DMS 273 (cell line): ENCODE measurements at regions not wholly inside any gene's neighbourhood (a gene's known extent, or its start where the extent isn't known, plus 50 kb on each side); places are given as distances from the start of the nearest gene placed in this dataset.

Experiments
- DNase-seq: peaks from one replicate; lab custom pipeline; 2025; ENCODE audit not compliant: unreplicated experiment; lab: John Stamatoyannopoulos, UW

- no peak for DNase-seq
Measured at GRCh38 chr3:184659797-184660301, 52.0 kb downstream of the MAGEF1 start.

GRCh38 chr3:184658223-184658928, 53.5 kb downstream of the MAGEF1 start:
- DNase-seq = no peak

- peak; percentile 55 for DNase-seq
Measured at GRCh38 chr3:184656829-184657681, 54.8 kb downstream of the MAGEF1 start.

- no peak for DNase-seq
Measured at GRCh38 chr3:184656458-184656828, 55.4 kb downstream of the MAGEF1 start.

GRCh38 chr3:184655597-184655996, 56.3 kb downstream of the MAGEF1 start:
- DNase-seq = no peak

GRCh38 chr3:184654375-184654774, 57.5 kb downstream of the MAGEF1 start:
- DNase-seq = no peak

GRCh38 chr3:184652465-184652864, 59.4 kb downstream of the MAGEF1 start:
- DNase-seq = no peak

- no peak for DNase-seq
Measured at GRCh38 chr3:184651904-184652303, 60.0 kb downstream of the MAGEF1 start.

GRCh38 chr3:184648636-184649035, 63.2 kb downstream of the MAGEF1 start:
- DNase-seq = peak; percentile 52

GRCh38 chr3:184647405-184647936, 64.4 kb downstream of the MAGEF1 start:
- no peak for DNase-seq

GRCh38 chr3:184645336-184645735, 66.5 kb downstream of the MAGEF1 start:
- DNase-seq = no peak

- no peak for DNase-seq
Measured at GRCh38 chr3:184643442-184643841, 68.4 kb downstream of the MAGEF1 start.

- DNase-seq = peak; percentile 75
Measured at GRCh38 chr3:184642631-184643285, 69.1 kb downstream of the MAGEF1 start.

GRCh38 chr3:184641430-184641829, 70.4 kb downstream of the MAGEF1 start:
- DNase-seq = no peak

- no peak for DNase-seq
Measured at GRCh38 chr3:184639351-184639750, 72.5 kb downstream of the MAGEF1 start.

GRCh38 chr3:184637705-184638104, 74.2 kb downstream of the MAGEF1 start:
- DNase-seq = no peak

- DNase-seq = no peak
Measured at GRCh38 chr3:184636741-184637316, 75.0 kb downstream of the MAGEF1 start.

- DNase-seq = no peak
Measured at GRCh38 chr3:184635774-184636173, 74.2 kb downstream of the EPHB3 start.

GRCh38 chr3:184635126-184635525, 73.5 kb downstream of the EPHB3 start:
- DNase-seq = no peak

- no peak for DNase-seq
Measured at GRCh38 chr3:184633237-184633579, 71.6 kb downstream of the EPHB3 start.

- DNase-seq = no peak
Measured at GRCh38 chr3:184632551-184633236, 71.1 kb downstream of the EPHB3 start.
